ENCODE measurements at regions not wholly inside any gene's neighbourhood (a gene's known extent, or its start where the extent isn't known, plus 50 kb on each side); places are given as distances from the start of the nearest gene placed in this dataset.

- DNase-seq, result peak; percentile 6
- H2BK120ac ChIP-seq (ENCODE audit: low read depth, low read length), result no peak overlapping the region
Observed at GRCh38 chr20:9981829-9982228, 53.0 kb upstream of the ANKEF1 start.

GRCh38 chr20:9978397-9979004, 56.3 kb upstream of the ANKEF1 start:
- no peak overlapping the region for H2AFZ ChIP-seq (ENCODE audit: low read depth, low read length)
- H3K4me1 ChIP-seq (ENCODE audit: control insufficient read depth, insufficient read depth, low read depth, low read length), result no peaks in the 10 kb centered on the region
- no peak overlapping the region for H3K18ac ChIP-seq (ENCODE audit: low read depth in 1 of 2, low read length in 2 of 2)
- H3K4me2 ChIP-seq (ENCODE audit: low read length, poor library complexity, severe bottlenecking), result no peak overlapping the region
- H3K27me3 ChIP-seq (ENCODE audit: control insufficient read depth in 1 of 2, insufficient read depth in 1 of 2, low read length in 2 of 2), result peaks cover 0 to 8% of the 10 kb centered on the region in 2 experiments
- no peaks in the 10 kb centered on the region for H3K79me1 ChIP-seq (replicated peaks; ENCODE audit: low read length, poor library complexity, severe bottlenecking)
- peak; percentile 85 for DNase-seq
- no peak overlapping the region for H2BK5ac ChIP-seq (ENCODE audit: low read depth, low read length, poor library complexity, severe bottlenecking)
- peak overlapping the region in 1 of 2 experiments; percentile 68 for H3K4me3 ChIP-seq (ENCODE audit: insufficient read depth in 1 of 2, low read depth in 1 of 2, low read length in 2 of 2)
- H3K9ac ChIP-seq (ENCODE audit: low read length), result peak overlapping the region; percentile 80
- no peaks in the 10 kb centered on the region for H3K9me3 ChIP-seq (ENCODE audit: control insufficient read depth, low read length)
- no peak overlapping the region for H3K27ac ChIP-seq (ENCODE audit: low read length, poor library complexity, severe bottlenecking)
- no peak overlapping the region for H3K4ac ChIP-seq (ENCODE audit: low read depth in 1 of 2, low read length in 2 of 2)
- no peaks in the 10 kb centered on the region for H3K36me3 ChIP-seq (ENCODE audit: control insufficient read depth in 1 of 2, insufficient read depth in 2 of 2, low read depth in 1 of 2, low read length in 2 of 2)
- no peak overlapping the region for H2BK15ac ChIP-seq (ENCODE audit: low read depth, poor library complexity, severe bottlenecking)
- H3K14ac ChIP-seq (ENCODE audit: low read length in 2 of 2), result no peak overlapping the region
- 36% methylated on average over 5 of the region's 6 CpGs for WGBS
- no peak overlapping the region for H2BK120ac ChIP-seq (ENCODE audit: low read depth, low read length)
- H3K23ac ChIP-seq (ENCODE audit: low read length in 2 of 2), result no peak overlapping the region
- no peak overlapping the region for H2AK5ac ChIP-seq (ENCODE audit: low read length, severe bottlenecking)
- H2BK12ac ChIP-seq (ENCODE audit: low read length in 2 of 2), result no peak overlapping the region
- no peak overlapping the region for H4K8ac ChIP-seq (ENCODE audit: low read length)
- H4K91ac ChIP-seq (ENCODE audit: low read length), result no peak overlapping the region

More at GRCh38 chr20:9981829-9982228, 53.0 kb upstream of the ANKEF1 start:
- Histone ChIP-seq H2AFZ (ENCODE audit: low read depth, low read length) (no peak overlapping the region), H3K4ac (ENCODE audit: low read depth in 1 of 2, low read length in 2 of 2) (no peak overlapping the region), H3K27ac (ENCODE audit: low read length, poor library complexity, severe bottlenecking) (no peak overlapping the region), H4K91ac (ENCODE audit: low read length) (no peak overlapping the region), H3K36me3 (ENCODE audit: control insufficient read depth in 1 of 2, insufficient read depth in 2 of 2, low read depth in 1 of 2, low read length in 2 of 2) (no peaks in the 10 kb centered on the region), H3K4me1 (ENCODE audit: control insufficient read depth, insufficient read depth, low read depth, low read length) (no peaks in the 10 kb centered on the region), H3K79me1 (replicated peaks; ENCODE audit: low read length, poor library complexity, severe bottlenecking) (no peaks in the 10 kb centered on the region), H3K14ac (ENCODE audit: low read length in 2 of 2) (no peak overlapping the region), H3K27me3 (ENCODE audit: control insufficient read depth in 1 of 2, insufficient read depth in 1 of 2, low read length in 2 of 2) (peaks cover 0 to 4% of the 10 kb centered on the region in 2 experiments), H3K4me3 (ENCODE audit: insufficient read depth in 1 of 2, low read depth in 1 of 2, low read length in 2 of 2) (no peak overlapping the region), H3K23ac (ENCODE audit: low read length in 2 of 2) (no peak overlapping the region), H4K8ac (ENCODE audit: low read length) (no peak overlapping the region), H2BK12ac (ENCODE audit: low read length in 2 of 2) (no peak overlapping the region), H3K9ac (ENCODE audit: low read length) (no peak overlapping the region), H2AK5ac (ENCODE audit: low read length, severe bottlenecking) (no peak overlapping the region), H2BK15ac (ENCODE audit: low read depth, poor library complexity, severe bottlenecking) (no peak overlapping the region), H3K9me3 (ENCODE audit: control insufficient read depth, low read length) (no peaks in the 10 kb centered on the region), H3K4me2 (ENCODE audit: low read length, poor library complexity, severe bottlenecking) (no peak overlapping the region), H2BK5ac (ENCODE audit: low read depth, low read length, poor library complexity, severe bottlenecking) (no peak overlapping the region), H3K18ac (ENCODE audit: low read depth in 1 of 2, low read length in 2 of 2) (no peak overlapping the region)
- 38% methylated on average over 2 of the region's 2 CpGs for WGBS

DNA sequence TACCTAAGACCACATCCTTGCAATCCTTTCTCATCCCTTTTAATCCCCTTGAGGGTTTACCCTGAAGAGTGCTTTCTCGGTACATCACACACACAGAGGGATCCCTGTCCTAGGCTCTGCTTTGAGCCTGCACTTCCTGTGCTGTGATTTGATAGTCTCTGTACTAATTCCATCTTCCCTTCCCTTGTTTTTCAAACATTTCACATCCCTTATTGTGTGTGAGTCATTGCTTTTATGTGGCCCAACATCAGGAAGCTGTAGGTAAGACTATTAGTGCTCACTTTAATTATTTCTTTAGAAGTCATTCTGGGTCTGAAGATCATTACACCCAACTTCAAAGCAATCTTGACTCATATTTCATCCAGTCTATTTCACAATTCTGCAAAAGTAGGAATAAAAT, 57.2 kb upstream of the ANKEF1 start:
- Histone ChIP-seq H3K4me2 (ENCODE audit: low read length, poor library complexity, severe bottlenecking) (no peak overlapping the region), H2BK15ac (ENCODE audit: low read depth, poor library complexity, severe bottlenecking) (no peak overlapping the region), H3K4me1 (ENCODE audit: control insufficient read depth, insufficient read depth, low read depth, low read length) (no peaks in the 10 kb centered on the region), H3K9me3 (ENCODE audit: control insufficient read depth, low read length) (no peaks in the 10 kb centered on the region), H3K23ac (ENCODE audit: low read length in 2 of 2) (no peak overlapping the region), H2BK120ac (ENCODE audit: low read depth, low read length) (no peak overlapping the region), H4K8ac (ENCODE audit: low read length) (no peak overlapping the region), H3K4me3 (ENCODE audit: insufficient read depth in 1 of 2, low read depth in 1 of 2, low read length in 2 of 2) (no peak overlapping the region), H3K18ac (ENCODE audit: low read depth in 1 of 2, low read length in 2 of 2) (no peak overlapping the region), H3K79me1 (replicated peaks; ENCODE audit: low read length, poor library complexity, severe bottlenecking) (no peaks in the 10 kb centered on the region), H2BK5ac (ENCODE audit: low read depth, low read length, poor library complexity, severe bottlenecking) (no peak overlapping the region), H3K27ac (ENCODE audit: low read length, poor library complexity, severe bottlenecking) (no peak overlapping the region), H2AK5ac (ENCODE audit: low read length, severe bottlenecking) (no peak overlapping the region), H2BK12ac (ENCODE audit: low read length in 2 of 2) (no peak overlapping the region), H3K27me3 (ENCODE audit: control insufficient read depth in 1 of 2, insufficient read depth in 1 of 2, low read length in 2 of 2) (peaks cover 0 to 8% of the 10 kb centered on the region in 2 experiments), H3K9ac (ENCODE audit: low read length) (peak overlapping the region; percentile 80), H3K14ac (ENCODE audit: low read length in 2 of 2) (no peak overlapping the region), H3K36me3 (ENCODE audit: control insufficient read depth in 1 of 2, insufficient read depth in 2 of 2, low read depth in 1 of 2, low read length in 2 of 2) (no peaks in the 10 kb centered on the region), H4K91ac (ENCODE audit: low read length) (no peak overlapping the region), H2AFZ (ENCODE audit: low read depth, low read length) (no peak overlapping the region), H3K4ac (ENCODE audit: low read depth in 1 of 2, low read length in 2 of 2) (no peak overlapping the region)
- whole genome bisulfite sequencing, result 17% methylated on average over 1 of the region's 1 CpG
- no peak for DNase-seq

DNA sequence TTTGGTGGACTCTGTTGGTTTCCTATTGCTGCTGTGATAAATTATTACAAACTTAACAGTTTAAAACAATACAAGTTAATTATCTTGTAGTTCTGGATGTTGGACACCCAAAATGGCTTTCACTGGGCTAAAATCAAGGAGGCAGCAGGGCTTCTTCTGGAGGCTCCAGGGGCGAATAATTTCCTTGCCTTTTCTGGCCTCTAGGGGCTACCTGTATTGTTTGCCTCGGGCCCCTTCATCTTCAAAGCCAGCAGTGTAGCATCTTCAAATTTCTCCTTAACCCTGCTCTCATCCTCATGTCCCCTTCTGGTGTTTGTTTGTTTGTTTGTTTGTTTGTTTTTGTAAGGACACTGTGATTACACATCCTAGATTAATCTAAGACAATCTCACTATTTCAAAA, 60.5 kb upstream of the ANKEF1 start:
- no peaks in the 10 kb centered on the region for H3K4me1 ChIP-seq (ENCODE audit: control insufficient read depth, insufficient read depth, low read depth, low read length)
- H2BK5ac ChIP-seq (ENCODE audit: low read depth, low read length, poor library complexity, severe bottlenecking), result no peak overlapping the region
- no peak for DNase-seq
- H2BK15ac ChIP-seq (ENCODE audit: low read depth, poor library complexity, severe bottlenecking), result no peak overlapping the region
- no peaks in the 10 kb centered on the region for H3K36me3 ChIP-seq (ENCODE audit: control insufficient read depth in 1 of 2, insufficient read depth in 2 of 2, low read depth in 1 of 2, low read length in 2 of 2)
- H3K27ac ChIP-seq (ENCODE audit: low read length, poor library complexity, severe bottlenecking), result no peak overlapping the region
- H3K4me2 ChIP-seq (ENCODE audit: low read length, poor library complexity, severe bottlenecking), result no peak overlapping the region
- WGBS, result 69% methylated on average over 1 of the region's 2 CpGs
- H2BK12ac ChIP-seq (ENCODE audit: low read length in 2 of 2), result no peak overlapping the region
- H3K27me3 ChIP-seq (ENCODE audit: control insufficient read depth in 1 of 2, insufficient read depth in 1 of 2, low read length in 2 of 2), result peaks cover 0 to 8% of the 10 kb centered on the region in 2 experiments
- no peak overlapping the region for H2BK120ac ChIP-seq (ENCODE audit: low read depth, low read length)
- H3K23ac ChIP-seq (ENCODE audit: low read length in 2 of 2), result no peak overlapping the region
- no peak overlapping the region for H4K8ac ChIP-seq (ENCODE audit: low read length)
- no peak overlapping the region for H3K14ac ChIP-seq (ENCODE audit: low read length in 2 of 2)
- no peak overlapping the region for H2AK5ac ChIP-seq (ENCODE audit: low read length, severe bottlenecking)
- no peaks in the 10 kb centered on the region for H3K9me3 ChIP-seq (ENCODE audit: control insufficient read depth, low read length)
- no peaks in the 10 kb centered on the region for H3K79me1 ChIP-seq (replicated peaks; ENCODE audit: low read length, poor library complexity, severe bottlenecking)
- H3K18ac ChIP-seq (ENCODE audit: low read depth in 1 of 2, low read length in 2 of 2), result no peak overlapping the region
- H3K4ac ChIP-seq (ENCODE audit: low read depth in 1 of 2, low read length in 2 of 2), result no peak overlapping the region
- no peak overlapping the region for H3K4me3 ChIP-seq (ENCODE audit: insufficient read depth in 1 of 2, low read depth in 1 of 2, low read length in 2 of 2)
- H4K91ac ChIP-seq (ENCODE audit: low read length), result no peak overlapping the region
- no peak overlapping the region for H2AFZ ChIP-seq (ENCODE audit: low read depth, low read length)
- no peak overlapping the region for H3K9ac ChIP-seq (ENCODE audit: low read length)

Data from mesenchymal stem cell (in vitro differentiated cells and primary cell).